WTC11 (cell line): ENCODE measurements at regions not wholly inside any gene's neighbourhood (a gene's known extent, or its start where the extent isn't known, plus 50 kb on each side); places are given as distances from the start of the nearest gene placed in this dataset.

Experiments
- ATAC-seq: fragments of 200-7000 bp; cut with Tn5 transposase; 2 replicates; pipeline ENCODE4 v1.10.0; 2021; ENCODE audit warnings: mild to moderate bottlenecking, moderate library complexity
- CTCF ChIA-PET: fragments of 300-600 bp; sonication (Branson Sonifier 250); formaldehyde crosslinking; loops from one replicate; lab custom pipeline; 2021; ENCODE audit warnings: antibody characterized with exemption; lab: Charles Lee
- POLR2A ChIA-PET: fragments of 350-600 bp; sonication (Branson Sonifier 250); formaldehyde crosslinking; loops from one replicate; lab custom pipeline; 2021; ENCODE audit warnings: antibody characterized with exemption; lab: Charles Lee
- DNase-seq: peaks from one replicate; pipeline ENCODE4 v3.0.0; 2021; ENCODE audit warnings: low spot score
- H3K27ac Mint-ChIP-seq: 2 replicates; pipeline ENCODE4 v1.8.0; 2021; ENCODE audit warnings: mixed read lengths
- H3K27me3 Mint-ChIP-seq: 2 replicates; pipeline ENCODE4 v1.8.0; 2021; ENCODE audit warnings: low read depth, mild to moderate bottlenecking, moderate library complexity, mixed read lengths
- H3K36me3 Mint-ChIP-seq: 2 replicates; pipeline ENCODE4 v1.8.0; 2021; ENCODE audit warnings: mixed read lengths
- H3K4me1 Mint-ChIP-seq: 2 replicates; pipeline ENCODE4 v1.8.0; 2022; ENCODE audit warnings: mixed read lengths
- H3K4me3 Mint-ChIP-seq: 2 replicates; pipeline ENCODE4 v1.8.0; 2021; ENCODE audit warnings: mild to moderate bottlenecking, moderate library complexity, mixed read lengths
- H3K9me3 Mint-ChIP-seq: 2 replicates; pipeline ENCODE4 v1.8.0; 2021; ENCODE audit warnings: mixed read lengths
- ATF1 ChIP-seq: sonication (generic); formaldehyde crosslinking; IDR thresholded peaks from 2 replicates; pipeline ENCODE4 v1.8.1; 2023; ENCODE audit warnings: mild to moderate bottlenecking, moderate library complexity, missing genetic modification reagents
- ATF6 ChIP-seq: sonication (generic); formaldehyde crosslinking; IDR thresholded peaks from 2 replicates; pipeline ENCODE4 v1.8.1; 2023; ENCODE audit warnings: mild to moderate bottlenecking, missing genetic modification reagents
- CDX4 ChIP-seq: fragments of 250-450 bp; sonication (Bioruptor Pico); IDR thresholded peaks from 2 replicates; pipeline ENCODE4 v1.9.0; 2021; ENCODE audit warnings: moderate library complexity, mild to moderate bottlenecking, inconsistent platforms, borderline replicate concordance
- E2F1 ChIP-seq: sonication (generic); formaldehyde crosslinking; IDR thresholded peaks from 2 replicates; pipeline ENCODE4 v1.8.0; 2022; ENCODE audit warnings: mild to moderate bottlenecking, missing genetic modification reagents
- EMX1 ChIP-seq: fragments of 250-450 bp; sonication (Bioruptor Pico); IDR thresholded peaks from 2 replicates; pipeline ENCODE4 v1.8.0; 2021; ENCODE audit warnings: mild to moderate bottlenecking
- ESRRA ChIP-seq: sonication (generic); formaldehyde crosslinking; IDR thresholded peaks from 2 replicates; pipeline ENCODE4 v1.8.1; 2022; ENCODE audit warnings: mild to moderate bottlenecking, missing genetic modification reagents, borderline replicate concordance
- ETV6 ChIP-seq: sonication (generic); formaldehyde crosslinking; IDR thresholded peaks from 2 replicates; pipeline ENCODE4 v1.8.1; 2022; ENCODE audit warnings: mild to moderate bottlenecking, missing genetic modification reagents
- FOXJ3 ChIP-seq: sonication (generic); formaldehyde crosslinking; IDR thresholded peaks from 2 replicates; pipeline ENCODE4 v1.9.0; 2021; ENCODE audit warnings: missing genetic modification reagents, mild to moderate bottlenecking, borderline replicate concordance
- GABPB1 ChIP-seq: sonication (generic); formaldehyde crosslinking; IDR thresholded peaks from 2 replicates; pipeline ENCODE4 v1.8.1; 2023; ENCODE audit warnings: mild to moderate bottlenecking, missing genetic modification reagents
- MAX ChIP-seq: sonication (generic); formaldehyde crosslinking; IDR thresholded peaks from 2 replicates; pipeline ENCODE4 v1.8.0; 2022; ENCODE audit warnings: mild to moderate bottlenecking, missing genetic modification reagents
- MXD4 ChIP-seq: fragments of 250-450 bp; sonication (Bioruptor Pico); IDR thresholded peaks from 2 replicates; pipeline ENCODE4 v1.8.0; 2021; ENCODE audit warnings: mild to moderate bottlenecking, moderate library complexity, borderline replicate concordance
- PRRX2 ChIP-seq: fragments of 250-450 bp; sonication (Bioruptor Pico); IDR thresholded peaks from 2 replicates; pipeline ENCODE4 v1.8.0; 2021; ENCODE audit warnings: mild to moderate bottlenecking
- SMAD3 ChIP-seq: sonication (generic); formaldehyde crosslinking; IDR thresholded peaks from 2 replicates; pipeline ENCODE4 v1.8.0; 2022; ENCODE audit warnings: missing genetic modification reagents, mild to moderate bottlenecking, borderline replicate concordance
- SMAD4 ChIP-seq: sonication (generic); formaldehyde crosslinking; IDR thresholded peaks from 2 replicates; pipeline ENCODE4 v1.8.0; 2022; ENCODE audit warnings: mild to moderate bottlenecking, missing genetic modification reagents
- STAT6 ChIP-seq: sonication (generic); formaldehyde crosslinking; conservative IDR thresholded peaks from 2 replicates; pipeline ENCODE4 v1.8.1; 2023; ENCODE audit warnings: mild to moderate bottlenecking, low read depth, missing genetic modification reagents, moderate library complexity
- TEAD1 ChIP-seq: sonication (generic); formaldehyde crosslinking; IDR thresholded peaks from 2 replicates; pipeline ENCODE4 v1.8.0; 2022; ENCODE audit warnings: mild to moderate bottlenecking, missing genetic modification reagents
- TP53 ChIP-seq: sonication (generic); formaldehyde crosslinking; IDR thresholded peaks from 2 replicates; pipeline ENCODE4 v1.8.1; 2023; ENCODE audit warnings: mild to moderate bottlenecking, missing genetic modification reagents
- ZMAT4 ChIP-seq: fragments of 250-450 bp; sonication (Bioruptor Pico); IDR thresholded peaks from 2 replicates; pipeline ENCODE4 v1.9.0; 2021; ENCODE audit warnings: mild to moderate bottlenecking
- ZNF138 ChIP-seq: sonication (generic); formaldehyde crosslinking; conservative IDR thresholded peaks from 2 replicates; pipeline ENCODE4 v1.8.1; 2022; ENCODE audit warnings: mild to moderate bottlenecking, moderate library complexity, missing genetic modification reagents
- ZNF219 ChIP-seq: sonication (generic); formaldehyde crosslinking; IDR thresholded peaks from 2 replicates; pipeline ENCODE4 v1.8.0; 2023; ENCODE audit warnings: missing genetic modification reagents, mild to moderate bottlenecking, borderline replicate concordance
- ZNF281 ChIP-seq: sonication (generic); formaldehyde crosslinking; IDR thresholded peaks from 2 replicates; pipeline ENCODE4 v1.8.0; 2023; ENCODE audit warnings: mild to moderate bottlenecking, missing genetic modification reagents
- ZNF396 ChIP-seq: fragments of 250-450 bp; sonication (Bioruptor Pico); IDR thresholded peaks from 2 replicates; pipeline ENCODE4 v1.8.0; 2021; ENCODE audit warnings: mild to moderate bottlenecking, moderate library complexity, borderline replicate concordance
- ZNF423 ChIP-seq: fragments of 250-450 bp; sonication (Bioruptor Pico); IDR thresholded peaks from 2 replicates; pipeline ENCODE4 v2.1.2; 2022; ENCODE audit warnings: mild to moderate bottlenecking, moderate library complexity
- ZNF671 ChIP-seq: fragments of 250-450 bp; sonication (Bioruptor Pico); IDR thresholded peaks from 2 replicates; pipeline ENCODE4 v1.8.0; 2021; ENCODE audit warnings: mild to moderate bottlenecking

- H3K4me1 Mint-ChIP-seq, result peaks cover 3% of the 10 kb centered on the region; the same call in 1 of the 2 replicates
- peaks cover 5% of the 10 kb centered on the region for H3K36me3 Mint-ChIP-seq
- no peak for ATAC-seq
- no peak overlapping the region for H3K27ac Mint-ChIP-seq
- DNase-seq, result no peak
- CTCF ChIA-PET, result no interaction called here
- POLR2A ChIA-PET, result no interaction called here
- TF ChIP-seq CDX4 (CRISPR knock-in tag), result no peak
- TF ChIP-seq MXD4 (CRISPR knock-in tag), result no peak
- TF ChIP-seq ESRRA (CRISPR knock-in tag), result no peak
- no peak for TF ChIP-seq ZNF423
- no peak for TF ChIP-seq SMAD4 (CRISPR knock-in tag)
- no peak for TF ChIP-seq SMAD3 (CRISPR knock-in tag)
- no peak for TF ChIP-seq ZNF281 (CRISPR knock-in tag)
- TF ChIP-seq ATF6 (CRISPR knock-in tag), result no peak
- no peak for TF ChIP-seq EMX1 (CRISPR knock-in tag)
- TF ChIP-seq MAX (CRISPR knock-in tag), result no peak
- TF ChIP-seq ZNF138 (CRISPR knock-in tag), result no peak
- H3K27me3 Mint-ChIP-seq, result no peaks in the 10 kb centered on the region; the same call in 1 of the 2 replicates
- H3K9me3 Mint-ChIP-seq, result peaks cover 24% of the 10 kb centered on the region
- H3K4me3 Mint-ChIP-seq, result no peak overlapping the region
Observed at GRCh38 chr3:40623567-40623966, 98.8 kb downstream of the ZNF621 start.

- peaks cover 12% of the 10 kb centered on the region for H3K36me3 Mint-ChIP-seq
- no peak overlapping the region for H3K27ac Mint-ChIP-seq
- ChIA-PET POLR2A (no interaction called here), CTCF (no interaction called here)
- DNase-seq (no peak), ATAC-seq (no peak)
- peaks cover 28% of the 10 kb centered on the region for H3K9me3 Mint-ChIP-seq
- H3K27me3 Mint-ChIP-seq, result no peaks in the 10 kb centered on the region; the same call in 1 of the 2 replicates
- peaks cover 3% of the 10 kb centered on the region; the same call in 1 of the 2 replicates for H3K4me1 Mint-ChIP-seq
- no peak overlapping the region for H3K4me3 Mint-ChIP-seq
- TF ChIP-seq TEAD1 (CRISPR knock-in tag) (no peak), PRRX2 (CRISPR knock-in tag) (no peak), ZMAT4 (CRISPR knock-in tag) (no peak), ETV6 (CRISPR knock-in tag) (no peak), FOXJ3 (CRISPR knock-in tag) (no peak), GABPB1 (CRISPR knock-in tag) (no peak), ATF6 (CRISPR knock-in tag) (no peak), ZNF396 (CRISPR knock-in tag) (no peak), ZNF671 (CRISPR knock-in tag) (no peak), TP53 (no peak), ATF1 (CRISPR knock-in tag) (no peak), STAT6 (CRISPR knock-in tag) (no peak), E2F1 (CRISPR knock-in tag) (no peak), ZNF219 (no peak)
Observed at GRCh38 chr3:40624189-40624769, 99.5 kb downstream of the ZNF621 start.
